ENCODE measurements at regions not wholly inside any gene's neighbourhood (a gene's known extent, or its start where the extent isn't known, plus 50 kb on each side); places are given as distances from the start of the nearest gene placed in this dataset.
"Not testable (repeated sequence)": the region's sequence is repeated elsewhere in the genome, so short reads cannot be mapped to it uniquely, and the experiment has no call there.

- H3K27ac ChIP-seq (ENCODE audit: low read depth, low read length); H3K27me3 ChIP-seq (ENCODE audit: control insufficient read depth in 5 of 5, insufficient read depth in 4 of 5, low read length in 5 of 5); H3K9me3 ChIP-seq (ENCODE audit: control insufficient read depth in 5 of 5, low read length in 5 of 5); H3K9ac ChIP-seq (ENCODE audit: low read length in 5 of 5); H3K4me3 ChIP-seq (ENCODE audit: low read depth in 1 of 5, low read length in 5 of 5); H3K36me3 ChIP-seq (ENCODE audit: control insufficient read depth in 5 of 5, insufficient read depth in 5 of 5, low read length in 5 of 5); H3K4me1 ChIP-seq (ENCODE audit: control insufficient read depth in 5 of 5, insufficient read depth in 5 of 5, low read length in 5 of 5): not testable (repeated sequence)
These were observed 70.9 kb upstream of the ZNF469 start for GRCh38 chr16:88311860-88312259.

GRCh38 chr16:88312732-88313131 is 70.0 kb upstream of the ZNF469 start:
- Histone ChIP-seq H3K9me3 (ENCODE audit: control insufficient read depth in 5 of 5, low read length in 5 of 5) (peaks cover 0 to 8% (median 0%) of the 10 kb centered on the region in 5 donors), H3K4me3 (ENCODE audit: low read depth in 1 of 5, low read length in 5 of 5) (no peak overlapping the region), H3K9ac (ENCODE audit: low read length in 5 of 5) (no peak overlapping the region), H3K27ac (ENCODE audit: low read depth, low read length) (no peak overlapping the region), H3K36me3 (ENCODE audit: control insufficient read depth in 5 of 5, insufficient read depth in 5 of 5, low read length in 5 of 5) (no peaks in the 10 kb centered on the region), H3K4me1 (ENCODE audit: control insufficient read depth in 5 of 5, insufficient read depth in 5 of 5, low read length in 5 of 5) (peaks cover 0 to 16% (median 9%) of the 10 kb centered on the region in 5 donors), H3K27me3 (ENCODE audit: control insufficient read depth in 5 of 5, insufficient read depth in 4 of 5, low read length in 5 of 5) (peaks cover 0 to 12% (median 6%) of the 10 kb centered on the region in 5 donors)

GRCh38 chr16:88314991-88315542 is 67.7 kb upstream of the ZNF469 start:
- Histone ChIP-seq H3K4me1 (ENCODE audit: control insufficient read depth in 5 of 5, insufficient read depth in 5 of 5, low read length in 5 of 5) (peaks cover 0 to 27% (median 17%) of the 10 kb centered on the region in 5 donors), H3K9me3 (ENCODE audit: control insufficient read depth in 5 of 5, low read length in 5 of 5) (peaks cover 0 to 4% (median 0%) of the 10 kb centered on the region in 5 donors), H3K36me3 (ENCODE audit: control insufficient read depth in 5 of 5, insufficient read depth in 5 of 5, low read length in 5 of 5) (no peaks in the 10 kb centered on the region), H3K9ac (ENCODE audit: low read length in 5 of 5) (no peak overlapping the region), H3K4me3 (ENCODE audit: low read depth in 1 of 5, low read length in 5 of 5) (no peak overlapping the region), H3K27ac (ENCODE audit: low read depth, low read length) (no peak overlapping the region), H3K27me3 (ENCODE audit: control insufficient read depth in 5 of 5, insufficient read depth in 4 of 5, low read length in 5 of 5) (peaks cover 6 to 26% (median 8%) of the 10 kb centered on the region in 5 donors)

- H3K4me3 ChIP-seq (ENCODE audit: low read depth in 1 of 5, low read length in 5 of 5), result no peak overlapping the region
- peaks cover 0 to 4% (median 0%) of the 10 kb centered on the region in 5 donors for H3K9me3 ChIP-seq (ENCODE audit: control insufficient read depth in 5 of 5, low read length in 5 of 5)
- peaks cover 0 to 27% (median 17%) of the 10 kb centered on the region in 5 donors for H3K4me1 ChIP-seq (ENCODE audit: control insufficient read depth in 5 of 5, insufficient read depth in 5 of 5, low read length in 5 of 5)
- H3K27ac ChIP-seq (ENCODE audit: low read depth, low read length), result no peak overlapping the region
- peaks cover 6 to 26% (median 8%) of the 10 kb centered on the region in 5 donors for H3K27me3 ChIP-seq (ENCODE audit: control insufficient read depth in 5 of 5, insufficient read depth in 4 of 5, low read length in 5 of 5)
- no peak overlapping the region for H3K9ac ChIP-seq (ENCODE audit: low read length in 5 of 5)
- H3K36me3 ChIP-seq (ENCODE audit: control insufficient read depth in 5 of 5, insufficient read depth in 5 of 5, low read length in 5 of 5), result no peaks in the 10 kb centered on the region
These were observed 67.1 kb upstream of the ZNF469 start for GRCh38 chr16:88315543-88316105.

- Histone ChIP-seq H3K36me3 (ENCODE audit: control insufficient read depth in 5 of 5, insufficient read depth in 5 of 5, low read length in 5 of 5) (no peaks in the 10 kb centered on the region), H3K4me3 (ENCODE audit: low read depth in 1 of 5, low read length in 5 of 5) (no peak overlapping the region), H3K27ac (ENCODE audit: low read depth, low read length) (no peak overlapping the region), H3K9ac (ENCODE audit: low read length in 5 of 5) (no peak overlapping the region), H3K27me3 (ENCODE audit: control insufficient read depth in 5 of 5, insufficient read depth in 4 of 5, low read length in 5 of 5) (peaks cover 6 to 26% (median 8%) of the 10 kb centered on the region in 5 donors), H3K4me1 (ENCODE audit: control insufficient read depth in 5 of 5, insufficient read depth in 5 of 5, low read length in 5 of 5) (peaks cover 0 to 27% (median 17%) of the 10 kb centered on the region in 5 donors), H3K9me3 (ENCODE audit: control insufficient read depth in 5 of 5, low read length in 5 of 5) (peaks cover 0 to 6% (median 0%) of the 10 kb centered on the region in 5 donors)
These were observed 66.6 kb upstream of the ZNF469 start for GRCh38 chr16:88316151-88316550.

GRCh38 chr16:88316941-88317612 is 65.7 kb upstream of the ZNF469 start:
- H3K4me1 ChIP-seq (ENCODE audit: control insufficient read depth in 5 of 5, insufficient read depth in 5 of 5, low read length in 5 of 5), result peaks cover 0 to 27% (median 17%) of the 10 kb centered on the region in 5 donors
- peaks cover 6 to 26% (median 8%) of the 10 kb centered on the region in 5 donors for H3K27me3 ChIP-seq (ENCODE audit: control insufficient read depth in 5 of 5, insufficient read depth in 4 of 5, low read length in 5 of 5)
- H3K4me3 ChIP-seq (ENCODE audit: low read depth in 1 of 5, low read length in 5 of 5), result no peak overlapping the region
- H3K9ac ChIP-seq (ENCODE audit: low read length in 5 of 5), result no peak overlapping the region
- H3K36me3 ChIP-seq (ENCODE audit: control insufficient read depth in 5 of 5, insufficient read depth in 5 of 5, low read length in 5 of 5), result no peaks in the 10 kb centered on the region
- H3K27ac ChIP-seq (ENCODE audit: low read depth, low read length), result no peak overlapping the region
- peaks cover 0 to 4% (median 0%) of the 10 kb centered on the region in 5 donors for H3K9me3 ChIP-seq (ENCODE audit: control insufficient read depth in 5 of 5, low read length in 5 of 5)

GRCh38 chr16:88317613-88317965 is 65.2 kb upstream of the ZNF469 start:
- Histone ChIP-seq H3K27ac (ENCODE audit: low read depth, low read length) (no peak overlapping the region), H3K9me3 (ENCODE audit: control insufficient read depth in 5 of 5, low read length in 5 of 5) (peaks cover 0 to 3% (median 0%) of the 10 kb centered on the region in 5 donors), H3K9ac (ENCODE audit: low read length in 5 of 5) (no peak overlapping the region), H3K4me3 (ENCODE audit: low read depth in 1 of 5, low read length in 5 of 5) (no peak overlapping the region), H3K4me1 (ENCODE audit: control insufficient read depth in 5 of 5, insufficient read depth in 5 of 5, low read length in 5 of 5) (peaks cover 0 to 27% (median 17%) of the 10 kb centered on the region in 5 donors), H3K27me3 (ENCODE audit: control insufficient read depth in 5 of 5, insufficient read depth in 4 of 5, low read length in 5 of 5) (peaks cover 6 to 26% (median 8%) of the 10 kb centered on the region in 5 donors), H3K36me3 (ENCODE audit: control insufficient read depth in 5 of 5, insufficient read depth in 5 of 5, low read length in 5 of 5) (no peaks in the 10 kb centered on the region)

GRCh38 chr16:88318051-88318450 is 64.7 kb upstream of the ZNF469 start:
- no peak overlapping the region for H3K9ac ChIP-seq (ENCODE audit: low read length in 5 of 5)
- H3K36me3 ChIP-seq (ENCODE audit: control insufficient read depth in 5 of 5, insufficient read depth in 5 of 5, low read length in 5 of 5), result no peaks in the 10 kb centered on the region
- H3K27ac ChIP-seq (ENCODE audit: low read depth, low read length), result no peak overlapping the region
- no peak overlapping the region for H3K4me3 ChIP-seq (ENCODE audit: low read depth in 1 of 5, low read length in 5 of 5)
- peaks cover 0 to 3% (median 0%) of the 10 kb centered on the region in 5 donors for H3K9me3 ChIP-seq (ENCODE audit: control insufficient read depth in 5 of 5, low read length in 5 of 5)
- H3K27me3 ChIP-seq (ENCODE audit: control insufficient read depth in 5 of 5, insufficient read depth in 4 of 5, low read length in 5 of 5), result peaks cover 6 to 26% (median 8%) of the 10 kb centered on the region in 5 donors
- peaks cover 0 to 27% (median 17%) of the 10 kb centered on the region in 5 donors for H3K4me1 ChIP-seq (ENCODE audit: control insufficient read depth in 5 of 5, insufficient read depth in 5 of 5, low read length in 5 of 5)

GRCh38 chr16:88318521-88318920 is 64.2 kb upstream of the ZNF469 start:
- Histone ChIP-seq H3K9ac (ENCODE audit: low read length in 5 of 5) (no peak overlapping the region), H3K9me3 (ENCODE audit: control insufficient read depth in 5 of 5, low read length in 5 of 5) (peaks cover 0 to 3% (median 0%) of the 10 kb centered on the region in 5 donors), H3K27me3 (ENCODE audit: control insufficient read depth in 5 of 5, insufficient read depth in 4 of 5, low read length in 5 of 5) (peaks cover 6 to 26% (median 8%) of the 10 kb centered on the region in 5 donors), H3K4me1 (ENCODE audit: control insufficient read depth in 5 of 5, insufficient read depth in 5 of 5, low read length in 5 of 5) (peaks cover 0 to 27% (median 17%) of the 10 kb centered on the region in 5 donors), H3K27ac (ENCODE audit: low read depth, low read length) (no peak overlapping the region), H3K36me3 (ENCODE audit: control insufficient read depth in 5 of 5, insufficient read depth in 5 of 5, low read length in 5 of 5) (no peaks in the 10 kb centered on the region), H3K4me3 (ENCODE audit: low read depth in 1 of 5, low read length in 5 of 5) (no peak overlapping the region)

Data from subcutaneous abdominal adipose tissue (tissue), 5 donors.